ENCODE measurements at regions not wholly inside any gene's neighbourhood (a gene's known extent, or its start where the extent isn't known, plus 50 kb on each side); places are given as distances from the start of the nearest gene placed in this dataset.

DNA sequence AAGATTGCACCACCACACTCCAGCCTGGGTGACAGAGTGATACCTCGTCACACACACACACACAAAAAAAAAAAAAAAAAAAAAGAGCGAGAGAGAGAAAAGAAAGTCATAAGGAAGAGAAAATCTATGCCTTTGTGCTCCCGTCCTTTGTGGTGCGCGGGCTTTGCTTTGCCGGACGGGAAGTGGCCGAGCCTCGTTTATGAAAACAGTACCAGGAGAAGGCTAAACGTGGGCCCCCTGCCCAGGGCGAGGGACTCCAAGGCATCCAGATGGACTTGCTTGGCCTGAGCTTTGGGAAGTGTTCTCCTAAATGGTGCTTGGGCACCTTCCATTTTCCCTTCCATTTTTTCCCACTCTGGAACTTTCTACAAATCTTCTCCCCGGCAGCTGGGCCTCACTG lies 109.3 kb upstream of the LRPAP1 start:
- CTCF ChIA-PET = no interaction called here
- H3K9me3 ChIP-seq = no peaks in the 10 kb centered on the region
- H3K4me3 ChIP-seq (ENCODE audit: low read depth in 2 of 2, low read length in 1 of 2) = no peak overlapping the region
- no peak for DNase-seq
- no peak overlapping the region for H2AFZ ChIP-seq (ENCODE audit: low read depth)
- no peaks in the 10 kb centered on the region for H4K20me1 ChIP-seq (ENCODE audit: insufficient read depth)
- no peak overlapping the region for H3K27ac ChIP-seq (ENCODE audit: low read depth in 2 of 2, low read length in 1 of 2)
- H3K9ac ChIP-seq = no peak overlapping the region
- TF ChIP-seq, protein P1, sequence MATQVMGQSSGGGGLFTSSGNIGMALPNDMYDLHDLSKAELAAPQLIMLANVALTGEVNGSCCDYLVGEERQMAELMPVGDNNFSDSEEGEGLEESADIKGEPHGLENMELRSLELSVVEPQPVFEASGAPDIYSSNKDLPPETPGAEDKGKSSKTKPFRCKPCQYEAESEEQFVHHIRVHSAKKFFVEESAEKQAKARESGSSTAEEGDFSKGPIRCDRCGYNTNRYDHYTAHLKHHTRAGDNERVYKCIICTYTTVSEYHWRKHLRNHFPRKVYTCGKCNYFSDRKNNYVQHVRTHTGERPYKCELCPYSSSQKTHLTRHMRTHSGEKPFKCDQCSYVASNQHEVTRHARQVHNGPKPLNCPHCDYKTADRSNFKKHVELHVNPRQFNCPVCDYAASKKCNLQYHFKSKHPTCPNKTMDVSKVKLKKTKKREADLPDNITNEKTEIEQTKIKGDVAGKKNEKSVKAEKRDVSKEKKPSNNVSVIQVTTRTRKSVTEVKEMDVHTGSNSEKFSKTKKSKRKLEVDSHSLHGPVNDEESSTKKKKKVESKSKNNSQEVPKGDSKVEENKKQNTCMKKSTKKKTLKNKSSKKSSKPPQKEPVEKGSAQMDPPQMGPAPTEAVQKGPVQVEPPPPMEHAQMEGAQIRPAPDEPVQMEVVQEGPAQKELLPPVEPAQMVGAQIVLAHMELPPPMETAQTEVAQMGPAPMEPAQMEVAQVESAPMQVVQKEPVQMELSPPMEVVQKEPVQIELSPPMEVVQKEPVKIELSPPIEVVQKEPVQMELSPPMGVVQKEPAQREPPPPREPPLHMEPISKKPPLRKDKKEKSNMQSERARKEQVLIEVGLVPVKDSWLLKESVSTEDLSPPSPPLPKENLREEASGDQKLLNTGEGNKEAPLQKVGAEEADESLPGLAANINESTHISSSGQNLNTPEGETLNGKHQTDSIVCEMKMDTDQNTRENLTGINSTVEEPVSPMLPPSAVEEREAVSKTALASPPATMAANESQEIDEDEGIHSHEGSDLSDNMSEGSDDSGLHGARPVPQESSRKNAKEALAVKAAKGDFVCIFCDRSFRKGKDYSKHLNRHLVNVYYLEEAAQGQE (IDR thresholded peaks at IDR 0.05; ENCODE audit: low read depth, low read length) = no peak
- no peak for TF ChIP-seq JUND (IDR thresholded peaks at IDR 0.05)
- no peak for TF ChIP-seq GABPA (IDR thresholded peaks at IDR 0.05; ENCODE audit: low read depth)
- TF ChIP-seq TAF1 (IDR thresholded peaks at IDR 0.05; ENCODE audit: borderline replicate concordance, low read depth, low read length) = no peak
- TF ChIP-seq EZH2phosphoT487 (IDR thresholded peaks at IDR 0.05; ENCODE audit: borderline replicate concordance, low read depth) = no peak
- TF ChIP-seq RAD21 (IDR thresholded peaks at IDR 0.05; ENCODE audit: low read length) = no peak
- TF ChIP-seq, protein P2, sequence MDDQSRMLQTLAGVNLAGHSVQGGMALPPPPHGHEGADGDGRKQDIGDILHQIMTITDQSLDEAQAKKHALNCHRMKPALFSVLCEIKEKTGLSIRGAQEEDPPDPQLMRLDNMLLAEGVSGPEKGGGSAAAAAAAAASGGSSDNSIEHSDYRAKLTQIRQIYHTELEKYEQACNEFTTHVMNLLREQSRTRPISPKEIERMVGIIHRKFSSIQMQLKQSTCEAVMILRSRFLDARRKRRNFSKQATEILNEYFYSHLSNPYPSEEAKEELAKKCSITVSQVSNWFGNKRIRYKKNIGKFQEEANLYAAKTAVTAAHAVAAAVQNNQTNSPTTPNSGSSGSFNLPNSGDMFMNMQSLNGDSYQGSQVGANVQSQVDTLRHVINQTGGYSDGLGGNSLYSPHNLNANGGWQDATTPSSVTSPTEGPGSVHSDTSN (IDR thresholded peaks at IDR 0.05) = no peak
- no peak for TF ChIP-seq ELF1 (IDR thresholded peaks at IDR 0.05)
- no peak for TF ChIP-seq SIN3A (IDR thresholded peaks at IDR 0.05; ENCODE audit: borderline replicate concordance, low read depth, low read length)
- no peak for TF ChIP-seq YY1 (IDR thresholded peaks at IDR 0.05; ENCODE audit: low read depth)
- TF ChIP-seq, protein P3, sequence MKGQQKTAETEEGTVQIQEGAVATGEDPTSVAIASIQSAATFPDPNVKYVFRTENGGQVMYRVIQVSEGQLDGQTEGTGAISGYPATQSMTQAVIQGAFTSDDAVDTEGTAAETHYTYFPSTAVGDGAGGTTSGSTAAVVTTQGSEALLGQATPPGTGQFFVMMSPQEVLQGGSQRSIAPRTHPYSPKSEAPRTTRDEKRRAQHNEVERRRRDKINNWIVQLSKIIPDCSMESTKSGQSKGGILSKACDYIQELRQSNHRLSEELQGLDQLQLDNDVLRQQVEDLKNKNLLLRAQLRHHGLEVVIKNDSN (IDR thresholded peaks at IDR 0.05; ENCODE audit: borderline replicate concordance, low read depth) = no peak
- TF ChIP-seq SMC3 (IDR thresholded peaks at IDR 0.05; ENCODE audit: low read depth, low read length) = no peak
- TF ChIP-seq, protein P4, sequence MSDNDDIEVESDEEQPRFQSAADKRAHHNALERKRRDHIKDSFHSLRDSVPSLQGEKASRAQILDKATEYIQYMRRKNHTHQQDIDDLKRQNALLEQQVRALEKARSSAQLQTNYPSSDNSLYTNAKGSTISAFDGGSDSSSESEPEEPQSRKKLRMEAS (IDR thresholded peaks at IDR 0.05; ENCODE audit: low read depth) = no peak
- TF ChIP-seq TCF12 (IDR thresholded peaks at IDR 0.05) = no peak
- TF ChIP-seq, protein P5, sequence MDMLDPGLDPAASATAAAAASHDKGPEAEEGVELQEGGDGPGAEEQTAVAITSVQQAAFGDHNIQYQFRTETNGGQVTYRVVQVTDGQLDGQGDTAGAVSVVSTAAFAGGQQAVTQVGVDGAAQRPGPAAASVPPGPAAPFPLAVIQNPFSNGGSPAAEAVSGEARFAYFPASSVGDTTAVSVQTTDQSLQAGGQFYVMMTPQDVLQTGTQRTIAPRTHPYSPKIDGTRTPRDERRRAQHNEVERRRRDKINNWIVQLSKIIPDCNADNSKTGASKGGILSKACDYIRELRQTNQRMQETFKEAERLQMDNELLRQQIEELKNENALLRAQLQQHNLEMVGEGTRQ (IDR thresholded peaks at IDR 0.05; ENCODE audit: borderline replicate concordance, low read depth, low read length) = no peak
- TF ChIP-seq, protein P6, sequence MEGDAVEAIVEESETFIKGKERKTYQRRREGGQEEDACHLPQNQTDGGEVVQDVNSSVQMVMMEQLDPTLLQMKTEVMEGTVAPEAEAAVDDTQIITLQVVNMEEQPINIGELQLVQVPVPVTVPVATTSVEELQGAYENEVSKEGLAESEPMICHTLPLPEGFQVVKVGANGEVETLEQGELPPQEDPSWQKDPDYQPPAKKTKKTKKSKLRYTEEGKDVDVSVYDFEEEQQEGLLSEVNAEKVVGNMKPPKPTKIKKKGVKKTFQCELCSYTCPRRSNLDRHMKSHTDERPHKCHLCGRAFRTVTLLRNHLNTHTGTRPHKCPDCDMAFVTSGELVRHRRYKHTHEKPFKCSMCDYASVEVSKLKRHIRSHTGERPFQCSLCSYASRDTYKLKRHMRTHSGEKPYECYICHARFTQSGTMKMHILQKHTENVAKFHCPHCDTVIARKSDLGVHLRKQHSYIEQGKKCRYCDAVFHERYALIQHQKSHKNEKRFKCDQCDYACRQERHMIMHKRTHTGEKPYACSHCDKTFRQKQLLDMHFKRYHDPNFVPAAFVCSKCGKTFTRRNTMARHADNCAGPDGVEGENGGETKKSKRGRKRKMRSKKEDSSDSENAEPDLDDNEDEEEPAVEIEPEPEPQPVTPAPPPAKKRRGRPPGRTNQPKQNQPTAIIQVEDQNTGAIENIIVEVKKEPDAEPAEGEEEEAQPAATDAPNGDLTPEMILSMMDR (IDR thresholded peaks at IDR 0.05) = no peak
- POLR2A ChIA-PET = no interaction called here
- H3K4me1 ChIP-seq (ENCODE audit: control insufficient read depth in 1 of 2, insufficient read depth in 2 of 2, low read depth in 1 of 2, low read length in 1 of 2) = peaks cover 0 to 12% of the 10 kb centered on the region in 2 experiments; a peak in 1 of 4 replicates
- H3K36me3 ChIP-seq (replicated peaks in 1 of 2; ENCODE audit: control insufficient read depth in 1 of 2, insufficient read depth in 2 of 2, low read length in 1 of 2) = no peaks in the 10 kb centered on the region
- no peaks in the 10 kb centered on the region for H3K27me3 ChIP-seq (ENCODE audit: insufficient read depth)
- 64% methylated on average over 12 of the region's 12 CpGs for WGBS (ENCODE audit: low lambda C conversion rate)
- H3K79me2 ChIP-seq (ENCODE audit: insufficient read depth) = no peaks in the 10 kb centered on the region
- no peaks in the 10 kb centered on the region for H3K9me2 ChIP-seq
- no peak overlapping the region for H3K4me2 ChIP-seq
- H3F3A ChIP-seq (replicated peaks; ENCODE audit: insufficient read depth) = no peaks in the 10 kb centered on the region
